ENCODE measurements at regions not wholly inside any gene's neighbourhood (a gene's known extent, or its start where the extent isn't known, plus 50 kb on each side); places are given as distances from the start of the nearest gene placed in this dataset.

DNA sequence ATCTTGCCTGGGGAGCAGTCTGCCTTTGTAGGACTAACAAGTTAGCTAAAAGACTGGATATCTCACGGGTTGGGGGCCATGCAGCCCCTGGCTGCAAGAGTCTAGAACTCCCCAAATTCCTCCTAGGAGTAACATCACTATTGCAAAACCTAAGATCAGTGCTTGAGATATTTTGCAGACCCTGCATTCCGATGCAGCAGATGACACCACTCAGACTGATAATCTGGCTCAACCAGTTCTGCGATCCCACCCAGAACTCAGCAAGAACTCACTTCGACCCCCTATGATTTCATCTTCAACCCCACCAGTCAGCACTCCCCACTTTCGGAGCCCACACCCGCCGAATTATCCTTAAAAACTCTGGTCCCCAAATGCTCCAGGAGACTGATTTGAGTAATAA is 834.0 kb downstream of the C4orf33 start:
- Histone ChIP-seq H3K27ac (ENCODE audit: low read length in 2 of 2) (no peak overlapping the region), H2AFZ (ENCODE audit: insufficient read depth, low read depth, low read length, poor library complexity, severe bottlenecking) (no peak overlapping the region), H3K9me3 (ENCODE audit: control extremely low read depth in 1 of 3, control insufficient read depth in 2 of 3, insufficient read depth in 1 of 3, low read length in 2 of 3) (no peaks in the 10 kb centered on the region), H3K9ac (ENCODE audit: low read length) (no peak overlapping the region), H3K4me2 (replicated peaks; ENCODE audit: low read depth, low read length, poor library complexity, severe bottlenecking) (no peak overlapping the region), H4K20me1 (ENCODE audit: control insufficient read depth, insufficient read depth, low read length, poor library complexity, severe bottlenecking) (no peaks in the 10 kb centered on the region), H3K4me1 (ENCODE audit: control insufficient read depth in 2 of 2, insufficient read depth in 2 of 2, low read length in 2 of 2) (no peaks in the 10 kb centered on the region), H3K27me3 (replicated peaks in 1 of 4; ENCODE audit: control extremely low read depth in 1 of 4, control insufficient read depth in 3 of 4, insufficient read depth in 4 of 4, low read length in 3 of 4) (no peaks in the 10 kb centered on the region), H3K36me3 (replicated peaks in 1 of 2; ENCODE audit: control extremely low read depth in 1 of 2, control insufficient read depth in 1 of 2, extremely low read depth in 1 of 2, insufficient read depth in 2 of 2, low read length in 1 of 2) (no peaks in the 10 kb centered on the region), H3K4me3 (ENCODE audit: control extremely low read depth in 1 of 5, extremely low read depth in 1 of 5, insufficient read depth in 1 of 5, low read depth in 2 of 5, low read length in 4 of 5) (no peak overlapping the region), H3K79me2 (ENCODE audit: control insufficient read depth, insufficient read depth, low read length) (no peaks in the 10 kb centered on the region)
- Mint-ChIP-seq H3K4me1 (no peaks in the 10 kb centered on the region), H3K4me3 (no peak overlapping the region), H3K27ac (no peak overlapping the region), H3K27me3 (no peaks in the 10 kb centered on the region), H3K9me3 (ENCODE audit: insufficient read depth) (no peaks in the 10 kb centered on the region)
- ATAC-seq (ENCODE audit: low read depth) (no peak), DNase-seq (no peak)
- CTCF ChIA-PET: no interaction called here
- POLR2A ChIA-PET: no interaction called here
- WGBS (ENCODE audit: insufficient coverage): 95% methylated on average over 7 of the region's 7 CpGs
- intact Hi-C loops (cut with micrococcal nuclease): no loop called here
- TF ChIP-seq, protein P1, sequence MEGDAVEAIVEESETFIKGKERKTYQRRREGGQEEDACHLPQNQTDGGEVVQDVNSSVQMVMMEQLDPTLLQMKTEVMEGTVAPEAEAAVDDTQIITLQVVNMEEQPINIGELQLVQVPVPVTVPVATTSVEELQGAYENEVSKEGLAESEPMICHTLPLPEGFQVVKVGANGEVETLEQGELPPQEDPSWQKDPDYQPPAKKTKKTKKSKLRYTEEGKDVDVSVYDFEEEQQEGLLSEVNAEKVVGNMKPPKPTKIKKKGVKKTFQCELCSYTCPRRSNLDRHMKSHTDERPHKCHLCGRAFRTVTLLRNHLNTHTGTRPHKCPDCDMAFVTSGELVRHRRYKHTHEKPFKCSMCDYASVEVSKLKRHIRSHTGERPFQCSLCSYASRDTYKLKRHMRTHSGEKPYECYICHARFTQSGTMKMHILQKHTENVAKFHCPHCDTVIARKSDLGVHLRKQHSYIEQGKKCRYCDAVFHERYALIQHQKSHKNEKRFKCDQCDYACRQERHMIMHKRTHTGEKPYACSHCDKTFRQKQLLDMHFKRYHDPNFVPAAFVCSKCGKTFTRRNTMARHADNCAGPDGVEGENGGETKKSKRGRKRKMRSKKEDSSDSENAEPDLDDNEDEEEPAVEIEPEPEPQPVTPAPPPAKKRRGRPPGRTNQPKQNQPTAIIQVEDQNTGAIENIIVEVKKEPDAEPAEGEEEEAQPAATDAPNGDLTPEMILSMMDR (IDR thresholded peaks at IDR 0.05): no peak
- no peak for TF ChIP-seq EZH2 (IDR thresholded peaks at IDR 0.05; ENCODE audit: borderline replicate concordance, insufficient read depth, low read depth, low read length, poor library complexity, severe bottlenecking)

- Mint-ChIP-seq H3K4me1 (no peaks in the 10 kb centered on the region), H3K4me3 (no peak overlapping the region), H3K27ac (no peak overlapping the region), H3K9me3 (ENCODE audit: insufficient read depth) (peaks cover 3% of the 10 kb centered on the region), H3K27me3 (no peaks in the 10 kb centered on the region)
- ChIA-PET POLR2A (no interaction called here), CTCF (no interaction called here)
- intact Hi-C loops (cut with micrococcal nuclease): no loop called here
- Histone ChIP-seq H3K27ac (ENCODE audit: low read length in 2 of 2) (no peak overlapping the region), H2AFZ (ENCODE audit: insufficient read depth, low read depth, low read length, poor library complexity, severe bottlenecking) (no peak overlapping the region), H3K36me3 (replicated peaks in 1 of 2; ENCODE audit: control extremely low read depth in 1 of 2, control insufficient read depth in 1 of 2, extremely low read depth in 1 of 2, insufficient read depth in 2 of 2, low read length in 1 of 2) (no peaks in the 10 kb centered on the region), H4K20me1 (ENCODE audit: control insufficient read depth, insufficient read depth, low read length, poor library complexity, severe bottlenecking) (no peaks in the 10 kb centered on the region), H3K27me3 (replicated peaks in 1 of 4; ENCODE audit: control extremely low read depth in 1 of 4, control insufficient read depth in 3 of 4, insufficient read depth in 4 of 4, low read length in 3 of 4) (no peaks in the 10 kb centered on the region), H3K9me3 (ENCODE audit: control extremely low read depth in 1 of 3, control insufficient read depth in 2 of 3, insufficient read depth in 1 of 3, low read length in 2 of 3) (peaks cover 0 to 4% (median 0%) of the 10 kb centered on the region in 3 donors), H3K4me2 (replicated peaks; ENCODE audit: low read depth, low read length, poor library complexity, severe bottlenecking) (no peak overlapping the region), H3K79me2 (ENCODE audit: control insufficient read depth, insufficient read depth, low read length) (no peaks in the 10 kb centered on the region), H3K4me1 (ENCODE audit: control insufficient read depth in 2 of 2, insufficient read depth in 2 of 2, low read length in 2 of 2) (no peaks in the 10 kb centered on the region), H3K4me3 (ENCODE audit: control extremely low read depth in 1 of 5, extremely low read depth in 1 of 5, insufficient read depth in 1 of 5, low read depth in 2 of 5, low read length in 4 of 5) (no peak overlapping the region), H3K9ac (ENCODE audit: low read length) (no peak overlapping the region)
- TF ChIP-seq, protein P1 (IDR thresholded peaks at IDR 0.05): no peak
- no peak for TF ChIP-seq EZH2 (IDR thresholded peaks at IDR 0.05; ENCODE audit: borderline replicate concordance, insufficient read depth, low read depth, low read length, poor library complexity, severe bottlenecking)
- no peak for DNase-seq
- WGBS (ENCODE audit: insufficient coverage): no CpG with 5 or more reads among the region's 3 CpGs
- ATAC-seq (ENCODE audit: low read depth): no peak
Measured at GRCh38 chr4:129950217-129950616, 854.3 kb downstream of the C4orf33 start.

Measured in B cell (primary cell).